Smooth muscle cell (in vitro differentiated cells): ENCODE measurements at regions not wholly inside any gene's neighbourhood (a gene's known extent, or its start where the extent isn't known, plus 50 kb on each side); places are given as distances from the start of the nearest gene placed in this dataset.

ENCODE experiments used
- DNase-seq: peaks from one replicate; lab custom pipeline; 2025; ENCODE audit not compliant: unreplicated experiment; lab: John Stamatoyannopoulos, UW
- H2AFZ ChIP-seq: fragments of 200-600 bp; sonication (generic); 2 replicates; pipeline ENCODE4 v1.6.0; 2016; ENCODE audit warnings: antibody characterized with exemption, low read depth, mild to moderate bottlenecking
- H3F3A ChIP-seq: fragments of 200-600 bp; sonication (generic); 2 replicates; pipeline ENCODE4 v1.6.0; 2017; ENCODE audit warnings: antibody characterized with exemption, low read depth
- H3K27ac ChIP-seq: fragments of 200-600 bp; sonication (generic); 2 replicates; pipeline ENCODE4 v1.5.1; 2016; ENCODE audit warnings: low read depth, mild to moderate bottlenecking
- H3K27me3 ChIP-seq: fragments of 200-600 bp; sonication (generic); 2 replicates; pipeline ENCODE4 v1.6.1; 2016; ENCODE audit warnings: low read depth, mild to moderate bottlenecking
- H3K36me3 ChIP-seq: fragments of 200-600 bp; sonication (generic); 2 replicates; pipeline ENCODE4 v1.5.1; 2016; ENCODE audit warnings: low read depth
- H3K4me1 ChIP-seq: fragments of 200-600 bp; sonication (generic); 2 replicates; pipeline ENCODE4 v1.5.1; 2016; ENCODE audit warnings: low read depth
- H3K4me2 ChIP-seq: fragments of 200-600 bp; sonication (generic); 2 replicates; pipeline ENCODE4 v1.6.0; 2016; ENCODE audit warnings: mild to moderate bottlenecking
- H3K4me3 ChIP-seq: fragments of 200-600 bp; sonication (generic); 2 replicates; pipeline ENCODE4 v1.5.1; 2016; ENCODE audit warnings: mild to moderate bottlenecking
- H3K79me2 ChIP-seq: fragments of 200-600 bp; sonication (generic); 2 replicates; pipeline ENCODE4 v1.6.0; 2016; ENCODE audit warnings: low read depth, mild to moderate bottlenecking
- H3K9ac ChIP-seq: fragments of 200-600 bp; sonication (generic); 2 replicates; pipeline ENCODE4 v1.6.0; 2016; ENCODE audit warnings: low read depth
- H3K9me3 ChIP-seq: fragments of 200-600 bp; sonication (generic); replicated peaks from 2 replicates; pipeline ENCODE4 v1.5.1; 2016; ENCODE audit warnings: low read depth
- H4K20me1 ChIP-seq: fragments of 200-600 bp; sonication (generic); 2 replicates; pipeline ENCODE4 v1.6.0; 2016; ENCODE audit warnings: low read depth
- CTCF ChIP-seq: fragments of 200-600 bp; sonication (generic); IDR thresholded peaks from 2 replicates; pipeline ENCODE4 v1.5.1; 2017; ENCODE audit warnings: borderline replicate concordance, mild to moderate bottlenecking, antibody characterized with exemption; ENCODE audit not compliant: insufficient read depth, poor library complexity, severe bottlenecking
- WGBS: methylation state at CpG from one replicate; pipeline ENCODE4 v1.1.7; 2016; ENCODE audit warnings: low lambda C conversion rate; 5-methylcytosine and 5-hydroxymethylcytosine counted together

DNA sequence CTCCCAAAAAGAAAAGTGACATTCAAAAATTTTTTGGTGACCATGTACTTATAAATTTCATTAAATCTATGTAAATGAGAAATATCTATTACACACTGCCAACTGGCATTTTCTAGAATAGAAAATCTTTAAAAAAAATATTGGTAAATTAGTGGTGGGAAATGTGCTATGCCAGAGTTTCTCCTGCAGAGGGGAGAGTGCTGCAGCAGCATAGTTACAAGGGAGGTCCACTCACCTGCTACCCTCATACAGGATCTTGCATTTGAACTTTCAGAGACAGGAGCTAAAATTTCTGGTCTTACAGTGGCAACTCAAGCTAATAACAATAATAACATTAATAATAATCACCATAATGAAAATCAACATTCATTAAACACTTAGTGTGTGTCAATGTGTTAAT, 459.6 kb downstream of the NSUN3 start:
- Histone ChIP-seq H3K4me1 (peaks cover 15% of the 10 kb centered on the region), H2AFZ (no peak overlapping the region), H3K9me3 (no peaks in the 10 kb centered on the region), H3K36me3 (no peaks in the 10 kb centered on the region), H4K20me1 (no peaks in the 10 kb centered on the region), H3K9ac (no peak overlapping the region), H3K27me3 (no peaks in the 10 kb centered on the region), H3K4me3 (no peak overlapping the region), H3F3A (no peaks in the 10 kb centered on the region), H3K79me2 (no peaks in the 10 kb centered on the region), H3K4me2 (no peak overlapping the region), H3K27ac (no peak overlapping the region)
- DNase-seq: no peak
- TF ChIP-seq CTCF: peak; percentile 36

DNA sequence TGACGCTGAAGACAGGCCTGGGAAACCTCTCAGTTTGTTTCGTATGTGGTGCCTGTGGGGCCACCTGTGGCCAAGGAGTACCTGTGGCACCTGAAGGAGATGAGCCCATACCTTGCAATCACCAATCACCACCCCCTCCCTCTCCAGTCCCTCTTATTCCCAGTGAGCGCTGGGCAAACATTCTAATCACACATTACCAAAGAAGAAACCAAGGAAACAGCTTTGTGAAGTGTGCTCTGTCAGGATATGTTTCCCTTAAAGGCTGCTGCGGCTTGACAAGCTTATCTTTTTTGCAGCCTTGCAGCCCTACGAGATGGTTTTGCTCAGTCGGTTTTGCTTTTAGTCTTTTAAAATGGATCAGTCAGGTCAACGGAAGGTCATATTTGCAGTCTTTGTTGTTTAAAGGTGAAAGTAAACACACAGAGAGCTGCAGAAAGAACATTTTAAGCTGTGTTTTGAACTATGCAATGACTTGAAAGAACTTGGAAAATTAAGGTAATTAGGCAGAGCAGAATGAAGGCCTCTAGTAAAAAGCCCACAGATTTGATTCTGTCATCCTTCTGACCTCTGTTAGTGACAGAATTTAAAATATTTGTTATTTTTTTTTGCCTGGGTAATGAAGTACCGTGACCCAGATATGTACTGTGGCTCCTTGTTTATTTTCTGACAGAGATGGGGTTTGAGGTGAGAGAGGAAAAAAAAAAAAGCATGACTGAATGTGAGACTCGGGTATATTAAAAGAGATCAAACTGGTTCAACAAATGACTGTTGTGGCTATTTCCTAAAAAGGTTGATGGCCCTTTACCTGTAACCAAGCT, 461.4 kb downstream of the NSUN3 start:
- TF ChIP-seq CTCF: no peak
- Histone ChIP-seq H4K20me1 (no peaks in the 10 kb centered on the region), H3K79me2 (no peaks in the 10 kb centered on the region), H3K9me3 (no peaks in the 10 kb centered on the region), H3K36me3 (no peaks in the 10 kb centered on the region), H3K9ac (no peak overlapping the region), H2AFZ (peak overlapping the region; percentile 91), H3F3A (no peaks in the 10 kb centered on the region), H3K27me3 (no peaks in the 10 kb centered on the region), H3K4me3 (peak overlapping the region; percentile 31), H3K4me2 (peak overlapping the region; percentile 83), H3K4me1 (peaks cover 15% of the 10 kb centered on the region), H3K27ac (peak overlapping the region; percentile 3)
- WGBS: 39% methylated on average over 9 of the region's 9 CpGs
- no peak for DNase-seq

DNA sequence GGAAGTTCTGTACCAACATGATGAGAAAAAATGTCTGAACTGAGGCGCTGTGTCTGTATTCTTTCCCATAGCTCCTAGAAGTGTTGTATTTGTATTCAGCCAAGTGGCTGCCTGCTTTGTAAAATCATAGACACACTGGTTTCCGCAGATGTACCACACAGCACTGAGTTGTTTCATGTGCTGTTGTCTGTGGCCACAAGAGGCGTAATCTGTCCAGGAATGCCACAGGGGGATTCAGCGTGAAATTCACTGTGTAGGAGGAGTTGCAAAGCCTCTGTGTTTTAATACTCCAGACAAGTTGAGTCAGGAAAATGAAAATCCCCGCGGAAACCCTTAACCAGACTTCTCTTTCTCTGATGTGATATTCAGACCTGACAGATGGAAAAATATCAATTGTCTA, 462.2 kb downstream of the NSUN3 start:
- no peak for DNase-seq
- Histone ChIP-seq H3K79me2 (no peaks in the 10 kb centered on the region), H4K20me1 (no peaks in the 10 kb centered on the region), H3K4me3 (peak overlapping the region; percentile 36), H3K27ac (peak overlapping the region; percentile 74), H3K36me3 (no peaks in the 10 kb centered on the region), H3K4me1 (peaks cover 15% of the 10 kb centered on the region), H3K27me3 (no peaks in the 10 kb centered on the region), H3F3A (no peaks in the 10 kb centered on the region), H3K9ac (no peak overlapping the region), H2AFZ (peak overlapping the region; percentile 91), H3K4me2 (peak overlapping the region; percentile 83), H3K9me3 (no peaks in the 10 kb centered on the region)
- peak; percentile 56 for TF ChIP-seq CTCF
- 29% methylated on average over 6 of the region's 6 CpGs for WGBS

DNA sequence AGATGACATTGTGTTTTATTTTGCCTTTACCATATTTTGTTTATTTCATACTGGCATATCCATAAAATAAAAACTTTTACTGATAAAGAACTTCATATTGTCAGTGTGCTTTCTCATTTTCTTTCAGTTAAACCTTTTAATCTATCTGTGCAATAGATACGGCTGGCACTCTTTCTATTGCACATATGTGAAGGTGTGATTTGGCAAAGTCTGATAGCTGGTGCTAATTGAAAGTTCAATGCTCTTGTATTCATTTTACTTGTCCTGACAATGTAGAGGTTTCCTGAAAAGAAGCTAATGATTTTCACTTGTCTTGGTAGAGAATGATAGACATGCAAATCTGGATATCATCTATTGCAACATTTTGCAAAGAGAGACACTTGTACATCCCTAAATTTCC, 467.0 kb downstream of the NSUN3 start:
- H4K20me1 ChIP-seq: no peaks in the 10 kb centered on the region
- no peak overlapping the region for H2AFZ ChIP-seq
- no peaks in the 10 kb centered on the region for H3K79me2 ChIP-seq
- H3K36me3 ChIP-seq: no peaks in the 10 kb centered on the region
- no peak overlapping the region for H3K27ac ChIP-seq
- H3K9ac ChIP-seq: no peak overlapping the region
- TF ChIP-seq CTCF: no peak
- no peaks in the 10 kb centered on the region for H3K27me3 ChIP-seq
- 93% methylated on average over 1 of the region's 1 CpG for WGBS
- no peaks in the 10 kb centered on the region for H3K9me3 ChIP-seq
- no peak overlapping the region for H3K4me2 ChIP-seq
- H3F3A ChIP-seq: no peaks in the 10 kb centered on the region
- DNase-seq: no peak
- H3K4me3 ChIP-seq: no peak overlapping the region
- peaks cover 7% of the 10 kb centered on the region for H3K4me1 ChIP-seq
